ENCODE measurements at regions not wholly inside any gene's neighbourhood (a gene's known extent, or its start where the extent isn't known, plus 50 kb on each side); places are given as distances from the start of the nearest gene placed in this dataset.

GRCh38 chr20:60219231-60219630 lies 261.0 kb downstream of the CDH26 start:
- no peaks in the 10 kb centered on the region for H3K9me3 ChIP-seq (replicated peaks)
- no peak for DNase-seq
- H3K27me3 ChIP-seq (ENCODE audit: low read depth) = peaks cover 39% of the 10 kb centered on the region
- TF ChIP-seq CTCF (IDR thresholded peaks at IDR 0.05; ENCODE audit: borderline replicate concordance) = no peak
- H3K36me3 ChIP-seq = no peaks in the 10 kb centered on the region
- H3K4me1 ChIP-seq = no peaks in the 10 kb centered on the region
- no peak overlapping the region for H3K27ac ChIP-seq (replicated peaks)
- intact Hi-C loops (cut with micrococcal nuclease) = no loop called here
- no peak overlapping the region for H3K4me3 ChIP-seq

DNA sequence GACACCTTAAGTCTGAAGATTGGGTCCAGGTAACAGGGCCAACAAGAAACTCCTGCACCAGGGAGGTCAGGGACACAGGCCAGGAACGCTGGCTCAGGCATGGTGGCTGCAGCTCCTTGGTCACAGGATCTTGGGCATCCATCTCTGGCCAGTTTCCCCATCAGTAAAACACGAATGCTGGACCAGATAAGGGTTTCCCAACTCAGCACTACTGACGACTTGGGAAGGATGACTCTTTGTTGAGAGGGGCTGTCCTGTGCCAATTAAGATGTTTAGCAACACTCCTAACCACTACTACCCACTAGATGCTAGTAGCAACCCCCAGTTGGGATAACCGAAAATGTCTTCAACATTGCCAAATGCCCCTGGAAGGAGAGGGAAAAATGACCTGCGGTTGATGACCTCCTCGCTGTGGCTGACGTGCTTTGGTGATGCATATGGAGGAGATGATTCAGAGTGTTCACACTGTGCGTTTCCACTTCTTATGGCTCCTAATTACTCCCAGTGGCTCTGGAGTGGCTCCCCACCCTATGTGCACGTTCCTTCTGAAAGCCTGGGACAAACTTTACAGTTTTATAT lies 261.9 kb downstream of the CDH26 start:
- Histone ChIP-seq H3K27ac (replicated peaks) (no peak overlapping the region), H3K36me3 (no peaks in the 10 kb centered on the region), H3K4me3 (no peak overlapping the region), H3K9me3 (replicated peaks) (no peaks in the 10 kb centered on the region), H3K4me1 (no peaks in the 10 kb centered on the region), H3K27me3 (ENCODE audit: low read depth) (peaks cover 39% of the 10 kb centered on the region)
- no peak for TF ChIP-seq CTCF (IDR thresholded peaks at IDR 0.05; ENCODE audit: borderline replicate concordance)
- DNase-seq = no peak
- intact Hi-C loops (cut with micrococcal nuclease) = no loop called here

GRCh38 chr20:60220706-60221105 lies 262.5 kb downstream of the CDH26 start:
- intact Hi-C loops (cut with micrococcal nuclease) = no loop called here
- H3K27ac ChIP-seq (replicated peaks) = no peak overlapping the region

GRCh38 chr20:60221593-60221992 lies 263.4 kb downstream of the CDH26 start:
- no peak overlapping the region for H3K4me3 ChIP-seq
- no peaks in the 10 kb centered on the region for H3K36me3 ChIP-seq
- H3K9me3 ChIP-seq (replicated peaks) = no peaks in the 10 kb centered on the region
- no peak overlapping the region for H3K27ac ChIP-seq (replicated peaks)
- peaks cover 39% of the 10 kb centered on the region for H3K27me3 ChIP-seq (ENCODE audit: low read depth)
- TF ChIP-seq CTCF (IDR thresholded peaks at IDR 0.05; ENCODE audit: borderline replicate concordance) = no peak
- DNase-seq = no peak
- no peaks in the 10 kb centered on the region for H3K4me1 ChIP-seq
- intact Hi-C loops (cut with micrococcal nuclease) = no loop called here

More at GRCh38 chr20:60220706-60221105, 262.5 kb downstream of the CDH26 start:
- no peaks in the 10 kb centered on the region for H3K36me3 ChIP-seq
- DNase-seq = no peak
- no peak overlapping the region for H3K4me3 ChIP-seq
- peaks cover 39% of the 10 kb centered on the region for H3K27me3 ChIP-seq (ENCODE audit: low read depth)
- H3K9me3 ChIP-seq (replicated peaks) = no peaks in the 10 kb centered on the region
- TF ChIP-seq CTCF (IDR thresholded peaks at IDR 0.05; ENCODE audit: borderline replicate concordance) = no peak
- no peaks in the 10 kb centered on the region for H3K4me1 ChIP-seq

DNA sequence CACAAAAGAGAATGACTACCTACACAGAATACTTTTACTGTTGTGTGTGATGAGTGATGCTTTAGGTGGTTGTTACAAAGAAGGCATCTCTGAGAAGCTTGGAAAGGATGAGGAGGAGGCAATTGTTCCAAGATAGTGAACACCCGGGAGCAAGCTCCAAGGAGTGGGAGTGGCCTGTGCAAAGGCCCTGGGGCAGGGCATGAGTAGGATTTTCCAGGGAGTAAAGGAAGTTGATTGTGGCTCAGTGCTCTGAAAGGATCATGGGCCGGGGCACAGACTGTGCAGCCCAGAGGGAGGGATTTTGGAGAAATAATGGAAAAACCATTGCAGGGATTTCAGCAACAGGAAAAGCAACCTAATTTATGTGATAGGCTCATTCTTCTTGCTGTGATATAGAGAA lies 264.3 kb downstream of the CDH26 start:
- Histone ChIP-seq H3K27ac (replicated peaks) (no peak overlapping the region), H3K4me1 (no peaks in the 10 kb centered on the region), H3K36me3 (no peaks in the 10 kb centered on the region), H3K4me3 (no peak overlapping the region), H3K27me3 (ENCODE audit: low read depth) (peaks cover 36% of the 10 kb centered on the region), H3K9me3 (replicated peaks) (no peaks in the 10 kb centered on the region)
- no peak for TF ChIP-seq CTCF (IDR thresholded peaks at IDR 0.05; ENCODE audit: borderline replicate concordance)
- no peak for DNase-seq
- intact Hi-C loops (cut with micrococcal nuclease) = no loop called here
